ENCODE measurements at regions not wholly inside any gene's neighbourhood (a gene's known extent, or its start where the extent isn't known, plus 50 kb on each side); places are given as distances from the start of the nearest gene placed in this dataset.
"Not testable (repeated sequence)": the region's sequence is repeated elsewhere in the genome, so short reads cannot be mapped to it uniquely, and the experiment has no call there.

GRCh38 chr6:140462453-140463311 is 1088.2 kb upstream of the CITED2 start:
- no peak for DNase-seq

GRCh38 chr6:140462076-140462452 is 1087.6 kb upstream of the CITED2 start:
- DNase-seq: no peak

GRCh38 chr6:140460267-140460666 is 1085.8 kb upstream of the CITED2 start:
- DNase-seq: no peak

- no peak for DNase-seq
Observed at GRCh38 chr6:140459209-140459608, 1084.8 kb upstream of the CITED2 start.

GRCh38 chr6:140446241-140446640 is 1071.8 kb upstream of the CITED2 start:
- DNase-seq: no peak

GRCh38 chr6:140445474-140446004 is 1071.1 kb upstream of the CITED2 start:
- DNase-seq: no peak

- DNase-seq: not testable (repeated sequence)
Observed at GRCh38 chr6:140443112-140443511, 1068.7 kb upstream of the CITED2 start.

GRCh38 chr6:140441256-140441655 is 1066.8 kb upstream of the CITED2 start:
- DNase-seq: no peak

- DNase-seq: no peak
Observed at GRCh38 chr6:140440223-140440835, 1065.9 kb upstream of the CITED2 start.

- DNase-seq: no peak
Observed at GRCh38 chr6:140438346-140438735, 1063.9 kb upstream of the CITED2 start.

- DNase-seq: no peak
Observed at GRCh38 chr6:140437619-140438345, 1063.3 kb upstream of the CITED2 start.

- no peak for DNase-seq
Observed at GRCh38 chr6:140436023-140436811, 1061.8 kb upstream of the CITED2 start.

GRCh38 chr6:140434761-140435160 is 1060.3 kb upstream of the CITED2 start:
- DNase-seq: no peak

- DNase-seq: no peak
Observed at GRCh38 chr6:140433072-140433471, 1058.6 kb upstream of the CITED2 start.

- DNase-seq: no peak
Observed at GRCh38 chr6:140427842-140428241, 1053.4 kb upstream of the CITED2 start.

- no peak for DNase-seq
Observed at GRCh38 chr6:140414966-140415620, 1040.6 kb upstream of the CITED2 start.

GRCh38 chr6:140403020-140403419 is 1028.6 kb upstream of the CITED2 start:
- DNase-seq: no peak

- no peak for DNase-seq
Observed at GRCh38 chr6:140401761-140402160, 1027.3 kb upstream of the CITED2 start.

- no peak for DNase-seq
Observed at GRCh38 chr6:140398076-140398475, 1023.6 kb upstream of the CITED2 start.

- no peak for DNase-seq
Observed at GRCh38 chr6:140397106-140397505, 1022.7 kb upstream of the CITED2 start.

- no peak for DNase-seq
Observed at GRCh38 chr6:140393665-140394540, 1019.5 kb upstream of the CITED2 start.

Measured in activated T-cell treated with anti-CD3 and anti-CD28 coated beads for 4 hours (primary cell).